Mesendoderm (in vitro differentiated cells): ENCODE measurements at regions not wholly inside any gene's neighbourhood (a gene's known extent, or its start where the extent isn't known, plus 50 kb on each side); places are given as distances from the start of the nearest gene placed in this dataset.

Experiments used
- DNase-seq: peaks from one replicate; pipeline ENCODE4 v3.0.0; 2013
- H2AK5ac ChIP-seq: 2 replicates; pipeline ENCODE4 v1.6.1; 2013; ENCODE audit warnings: low read length, inconsistent platforms
- H2BK120ac ChIP-seq: 2 replicates; pipeline ENCODE4 v1.6.1; 2013; ENCODE audit warnings: low read depth, mild to moderate bottlenecking, low read length, moderate library complexity, mixed read lengths
- H2BK15ac ChIP-seq: replicated peaks from 2 replicates; pipeline ENCODE4 v1.6.1; 2013; ENCODE audit warnings: low read depth, mild to moderate bottlenecking, moderate library complexity
- H2BK5ac ChIP-seq: 2 replicates; pipeline ENCODE4 v1.6.1; 2013; ENCODE audit warnings: low read length, inconsistent platforms
- H3K18ac ChIP-seq: 2 replicates; pipeline ENCODE4 v1.6.1; 2013; ENCODE audit warnings: mild to moderate bottlenecking, low read length, mixed read lengths
- H3K23ac ChIP-seq: one replicate; pipeline ENCODE4 v1.6.1; 2013; ENCODE audit warnings: low read length
- H3K27ac ChIP-seq: 2 replicates; pipeline ENCODE4 v1.5.1; 2013; ENCODE audit warnings: low read depth, mild to moderate bottlenecking, inconsistent platforms, low read length, moderate library complexity
- H3K27me3 ChIP-seq: 2 replicates; pipeline ENCODE4 v1.6.1; 2013; ENCODE audit warnings: low read length, control low read depth, mild to moderate bottlenecking, inconsistent platforms; ENCODE audit not compliant: insufficient read depth, poor library complexity
- H3K36me3 ChIP-seq: 2 replicates; pipeline ENCODE4 v1.6.1; 2013; ENCODE audit warnings: low read length, inconsistent platforms; ENCODE audit not compliant: control insufficient read depth, insufficient read depth
- H3K4ac ChIP-seq: one replicate; pipeline ENCODE4 v1.6.1; 2013; ENCODE audit warnings: low read depth, mild to moderate bottlenecking, low read length, moderate library complexity
- H3K4me1 ChIP-seq: 2 replicates; pipeline ENCODE4 v1.6.1; 2013; ENCODE audit warnings: low read depth, low read length, inconsistent platforms; ENCODE audit not compliant: control insufficient read depth
- H3K4me2 ChIP-seq: 2 replicates; pipeline ENCODE4 v1.6.1; 2013; ENCODE audit warnings: low read length
- H3K4me3 ChIP-seq: 2 replicates; pipeline ENCODE4 v1.5.1; 2013; ENCODE audit warnings: mild to moderate bottlenecking, low read length
- H3K56ac ChIP-seq: one replicate; pipeline ENCODE4 v1.6.1; 2013; ENCODE audit warnings: low read length
- H3K79me1 ChIP-seq: 2 replicates; pipeline ENCODE4 v1.6.1; 2013; ENCODE audit warnings: low read length, inconsistent platforms
- H3K79me2 ChIP-seq: 2 replicates; pipeline ENCODE4 v1.6.1; 2013; ENCODE audit warnings: mild to moderate bottlenecking, low read length; ENCODE audit not compliant: control insufficient read depth, insufficient read depth
- H3K9ac ChIP-seq: 2 replicates; pipeline ENCODE4 v1.6.1; 2013; ENCODE audit warnings: low read length, inconsistent platforms
- H4K5ac ChIP-seq: one replicate; pipeline ENCODE4 v1.6.1; 2013; ENCODE audit warnings: low read length
- H4K8ac ChIP-seq: one replicate; pipeline ENCODE4 v1.6.1; 2013; ENCODE audit warnings: low read depth, mild to moderate bottlenecking, control low read depth, low read length, moderate library complexity
- WGBS: extraction: QIAGEN DNeasy Blood & Tissue Kit; methylation state at CpG from one replicate; pipeline ENCODE4 v1.1.7; 2013; ENCODE audit warnings: low lambda C conversion rate, missing lambda C conversion rate; ENCODE audit not compliant: insufficient coverage; ENCODE audit errors: extremely low coverage; 5-methylcytosine and 5-hydroxymethylcytosine counted together

GRCh38 chr15:77844798-77845446 is 212.2 kb upstream of the LINGO1 start:
- Histone ChIP-seq H3K4me1 (no peaks in the 10 kb centered on the region), H3K4me2 (no peak overlapping the region), H3K79me2 (no peaks in the 10 kb centered on the region), H4K8ac (no peak overlapping the region), H3K4ac (no peak overlapping the region), H3K23ac (no peak overlapping the region), H3K27me3 (no peaks in the 10 kb centered on the region), H3K18ac (no peak overlapping the region), H2BK120ac (no peak overlapping the region), H3K4me3 (no peak overlapping the region), H4K5ac (no peak overlapping the region), H2BK5ac (no peak overlapping the region), H2AK5ac (no peak overlapping the region), H3K56ac (no peak overlapping the region), H3K36me3 (no peaks in the 10 kb centered on the region), H3K27ac (no peak overlapping the region), H3K9ac (no peak overlapping the region), H3K79me1 (no peaks in the 10 kb centered on the region), H2BK15ac (no peak overlapping the region)
- no peak for DNase-seq
- no CpG with 5 or more reads among the region's 3 CpGs for WGBS

DNA sequence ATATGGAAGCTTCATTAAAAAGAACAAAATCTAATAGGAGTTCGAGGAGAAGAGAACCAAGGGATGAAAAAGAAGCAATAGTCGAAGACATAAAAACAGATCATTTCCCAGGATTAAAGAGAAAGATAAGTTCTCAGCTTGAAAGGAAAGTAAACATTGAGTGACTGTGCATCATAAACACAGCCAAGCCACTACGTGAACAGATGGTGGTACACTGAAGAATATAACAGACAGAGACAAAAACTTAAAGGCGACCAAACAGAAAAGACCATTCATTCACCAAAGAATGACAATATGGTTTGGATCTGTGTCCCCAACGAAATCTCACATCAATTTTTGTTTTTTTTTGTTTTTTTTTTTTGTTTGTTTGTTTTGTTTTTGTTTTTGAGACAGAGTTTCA is 210.8 kb upstream of the LINGO1 start:
- H3K4ac ChIP-seq: no peak overlapping the region
- no peaks in the 10 kb centered on the region for H3K27me3 ChIP-seq
- no peak overlapping the region for H3K4me2 ChIP-seq
- no peak overlapping the region for H4K8ac ChIP-seq
- no peak overlapping the region for H2BK15ac ChIP-seq
- no peaks in the 10 kb centered on the region for H3K4me1 ChIP-seq
- H3K79me1 ChIP-seq: no peaks in the 10 kb centered on the region
- no peak overlapping the region for H3K4me3 ChIP-seq
- H3K23ac ChIP-seq: no peak overlapping the region
- H3K18ac ChIP-seq: no peak overlapping the region
- no peaks in the 10 kb centered on the region for H3K36me3 ChIP-seq
- no CpG with 5 or more reads among the region's 5 CpGs for WGBS
- H3K79me2 ChIP-seq: no peaks in the 10 kb centered on the region
- no peak overlapping the region for H2BK5ac ChIP-seq
- no peak overlapping the region for H2AK5ac ChIP-seq
- no peak overlapping the region for H3K9ac ChIP-seq
- no peak overlapping the region for H3K56ac ChIP-seq
- DNase-seq: no peak
- no peak overlapping the region for H4K5ac ChIP-seq
- no peak overlapping the region for H3K27ac ChIP-seq
- H2BK120ac ChIP-seq: no peak overlapping the region

DNA sequence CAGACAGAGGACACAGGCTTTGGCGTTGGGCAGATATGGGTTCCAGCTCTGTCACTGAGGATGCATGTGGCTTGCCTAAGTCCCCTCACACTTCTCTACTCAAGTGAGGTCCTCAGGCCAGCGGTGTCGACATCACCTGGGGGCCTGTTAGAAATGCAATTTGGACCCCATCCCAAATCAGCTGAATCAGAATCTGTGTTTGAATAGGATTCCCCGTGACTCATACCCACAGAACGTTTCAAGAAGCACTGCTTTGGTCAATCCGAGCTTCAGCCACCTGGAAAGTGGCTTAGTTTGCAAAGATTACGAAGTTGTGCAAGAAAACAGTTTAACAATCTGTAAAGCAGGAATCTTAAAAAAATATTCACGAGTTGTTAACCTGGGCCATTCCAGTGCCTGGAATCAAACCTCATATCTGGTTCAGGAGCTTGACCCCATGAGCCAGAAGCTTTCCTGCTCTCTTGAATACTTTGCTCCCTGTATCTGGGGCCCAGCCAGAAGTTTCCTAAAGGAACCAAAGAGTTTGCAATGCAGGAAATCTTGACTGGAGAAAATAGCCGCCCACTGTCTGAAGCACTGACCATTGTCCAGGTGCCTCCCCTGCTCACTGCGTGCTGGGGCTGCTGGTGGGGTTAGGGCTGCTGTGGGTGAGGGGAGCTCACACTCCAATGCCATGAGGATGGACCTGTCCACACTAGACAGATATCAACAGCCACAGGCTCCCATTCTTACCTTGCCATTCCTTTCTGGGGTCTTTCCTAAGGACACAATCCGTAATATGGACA is 208.5 kb upstream of the LINGO1 start:
- Histone ChIP-seq H3K4me2 (no peak overlapping the region), H3K27me3 (no peaks in the 10 kb centered on the region), H2BK120ac (no peak overlapping the region), H4K8ac (no peak overlapping the region), H3K4ac (no peak overlapping the region), H2AK5ac (no peak overlapping the region), H3K23ac (no peak overlapping the region), H4K5ac (no peak overlapping the region), H3K36me3 (no peaks in the 10 kb centered on the region), H3K79me2 (no peaks in the 10 kb centered on the region), H3K4me1 (no peaks in the 10 kb centered on the region), H3K18ac (no peak overlapping the region), H3K79me1 (no peaks in the 10 kb centered on the region), H2BK15ac (no peak overlapping the region), H3K9ac (no peak overlapping the region), H2BK5ac (no peak overlapping the region), H3K27ac (no peak overlapping the region), H3K4me3 (no peak overlapping the region), H3K56ac (no peak overlapping the region)
- no CpG with 5 or more reads among the region's 11 CpGs for WGBS
- DNase-seq: no peak

DNA sequence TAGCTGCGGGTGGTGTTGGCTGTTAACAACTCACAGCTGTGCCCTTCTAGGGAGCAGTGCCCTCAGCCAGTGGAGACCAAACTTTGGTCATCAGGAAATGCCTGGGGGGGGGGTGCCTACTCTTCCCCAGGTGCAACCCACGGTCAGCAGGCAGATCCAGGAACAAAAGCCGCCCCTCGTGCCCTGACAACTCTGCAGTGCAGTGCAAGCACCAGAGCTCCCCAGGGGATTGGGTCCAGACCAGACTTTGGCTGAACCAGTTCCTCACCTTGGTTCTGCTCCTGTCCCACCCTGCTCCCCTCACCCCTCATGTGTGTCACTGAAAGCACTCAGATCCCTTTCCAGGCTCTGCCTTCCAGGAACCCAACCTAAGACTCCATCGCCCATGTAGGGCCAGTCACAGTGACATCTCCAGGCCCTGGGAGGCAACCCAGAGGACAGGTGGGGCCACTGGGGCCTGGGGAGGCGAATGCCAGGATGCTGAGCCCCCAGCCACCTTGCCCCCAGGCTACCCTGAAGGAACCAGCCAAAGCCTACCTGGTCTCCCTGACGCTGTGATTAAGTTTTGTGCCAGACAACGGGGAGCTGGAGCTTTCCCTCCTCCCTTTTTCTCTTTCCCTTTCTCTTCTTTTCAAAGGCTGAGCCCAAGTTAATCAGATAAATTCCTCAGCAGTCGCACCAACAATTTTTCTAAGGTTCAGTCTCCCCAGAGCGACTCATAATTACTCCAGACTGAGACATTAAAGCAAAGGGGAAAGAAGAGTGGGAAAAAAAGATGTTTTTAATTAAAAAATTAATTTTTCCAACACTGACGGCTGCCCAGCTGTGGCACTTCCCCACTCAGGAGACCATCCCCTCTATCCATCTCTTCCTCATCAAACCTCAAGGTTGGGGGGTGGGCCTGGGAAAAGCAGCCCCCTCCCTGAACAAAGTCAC is 207.5 kb upstream of the LINGO1 start:
- Histone ChIP-seq H4K5ac (no peak overlapping the region), H3K79me1 (no peaks in the 10 kb centered on the region), H3K27me3 (no peaks in the 10 kb centered on the region), H3K4me2 (no peak overlapping the region), H3K18ac (no peak overlapping the region), H2BK15ac (no peak overlapping the region), H3K4ac (no peak overlapping the region), H2AK5ac (no peak overlapping the region), H4K8ac (no peak overlapping the region), H3K4me3 (no peak overlapping the region), H3K23ac (no peak overlapping the region), H3K36me3 (no peaks in the 10 kb centered on the region), H3K9ac (no peak overlapping the region), H3K56ac (no peak overlapping the region), H3K79me2 (no peaks in the 10 kb centered on the region), H3K4me1 (no peaks in the 10 kb centered on the region), H2BK120ac (no peak overlapping the region), H3K27ac (no peak overlapping the region), H2BK5ac (no peak overlapping the region)
- WGBS: no CpG with 5 or more reads among the region's 11 CpGs
- DNase-seq: no peak

DNA sequence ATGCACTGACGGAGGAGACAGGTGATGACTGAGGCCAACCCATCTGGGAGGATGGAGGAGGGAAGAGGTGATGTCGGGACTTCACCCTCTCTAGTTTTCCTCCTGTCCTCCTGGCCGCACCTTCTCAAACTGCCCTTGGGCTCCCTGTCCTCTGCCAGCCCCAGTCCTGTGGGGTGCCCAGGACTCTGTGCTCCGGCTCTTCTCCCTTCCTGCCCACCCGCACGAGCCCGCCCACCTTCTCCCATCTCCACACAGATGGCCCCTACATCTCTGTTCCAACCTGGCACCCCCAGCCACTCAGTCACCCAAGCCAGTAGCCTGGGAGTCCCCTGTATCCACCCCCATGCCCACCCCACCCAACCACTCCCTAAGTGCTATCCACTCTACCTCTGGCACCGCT is 206.7 kb upstream of the LINGO1 start:
- Histone ChIP-seq H3K4me1 (no peaks in the 10 kb centered on the region), H3K27ac (no peak overlapping the region), H3K9ac (no peak overlapping the region), H3K36me3 (no peaks in the 10 kb centered on the region), H3K79me1 (no peaks in the 10 kb centered on the region), H3K23ac (no peak overlapping the region), H3K4me2 (no peak overlapping the region), H2BK120ac (no peak overlapping the region), H3K4ac (no peak overlapping the region), H3K79me2 (no peaks in the 10 kb centered on the region), H2AK5ac (no peak overlapping the region), H3K27me3 (no peaks in the 10 kb centered on the region), H3K56ac (no peak overlapping the region), H2BK5ac (no peak overlapping the region), H4K8ac (no peak overlapping the region), H4K5ac (no peak overlapping the region), H3K4me3 (no peak overlapping the region), H3K18ac (no peak overlapping the region), H2BK15ac (no peak overlapping the region)
- WGBS: no CpG with 5 or more reads among the region's 8 CpGs
- DNase-seq: no peak
